Activated naive CD4-positive, alpha-beta T cell treated with anti-CD3 and anti-CD28 coated beads, Interleukin-2, amount 50 U/mL, for 16 hours (primary cell): ENCODE measurements at regions not wholly inside any gene's neighbourhood (a gene's known extent, or its start where the extent isn't known, plus 50 kb on each side); places are given as distances from the start of the nearest gene placed in this dataset.
"Not testable (repeated sequence)": the region's sequence is repeated elsewhere in the genome, so short reads cannot be mapped to it uniquely, and the experiment has no call there.

Source experiments
- DNase-seq: peaks from one replicate; pipeline ENCODE4 v3.0.0-alpha.2; 2020

DNA sequence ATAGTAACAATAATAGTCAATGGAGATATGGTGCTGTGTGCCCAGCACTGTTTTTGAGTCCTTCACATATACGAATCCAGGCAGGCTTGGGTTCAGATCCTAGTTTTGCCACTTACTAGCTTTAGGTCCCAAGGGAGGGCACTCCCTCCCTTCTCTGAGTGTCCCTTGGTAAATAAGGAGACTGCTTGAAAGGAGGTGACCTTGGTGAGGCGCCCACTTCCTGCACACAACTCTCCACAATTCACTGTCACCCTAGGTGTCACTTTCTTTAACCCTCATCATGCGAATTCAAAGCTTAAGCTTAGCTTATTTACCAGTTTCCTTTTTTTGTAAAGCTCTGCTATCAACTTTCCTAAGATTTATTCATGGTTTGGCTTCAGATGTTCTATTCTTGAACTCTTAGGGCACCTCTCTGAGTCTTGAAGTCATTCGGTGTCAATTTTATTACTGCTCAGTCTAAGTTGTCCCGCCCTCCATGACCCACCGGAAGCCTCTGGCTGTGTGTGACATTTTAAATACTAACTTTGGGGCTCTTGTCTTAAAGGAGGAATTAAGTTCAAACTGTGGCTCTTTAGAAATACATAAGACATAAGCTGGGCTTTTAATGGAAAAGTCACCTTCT lies 170.7 kb upstream of the ZNF618 start:
- DNase-seq: no peak

DNA sequence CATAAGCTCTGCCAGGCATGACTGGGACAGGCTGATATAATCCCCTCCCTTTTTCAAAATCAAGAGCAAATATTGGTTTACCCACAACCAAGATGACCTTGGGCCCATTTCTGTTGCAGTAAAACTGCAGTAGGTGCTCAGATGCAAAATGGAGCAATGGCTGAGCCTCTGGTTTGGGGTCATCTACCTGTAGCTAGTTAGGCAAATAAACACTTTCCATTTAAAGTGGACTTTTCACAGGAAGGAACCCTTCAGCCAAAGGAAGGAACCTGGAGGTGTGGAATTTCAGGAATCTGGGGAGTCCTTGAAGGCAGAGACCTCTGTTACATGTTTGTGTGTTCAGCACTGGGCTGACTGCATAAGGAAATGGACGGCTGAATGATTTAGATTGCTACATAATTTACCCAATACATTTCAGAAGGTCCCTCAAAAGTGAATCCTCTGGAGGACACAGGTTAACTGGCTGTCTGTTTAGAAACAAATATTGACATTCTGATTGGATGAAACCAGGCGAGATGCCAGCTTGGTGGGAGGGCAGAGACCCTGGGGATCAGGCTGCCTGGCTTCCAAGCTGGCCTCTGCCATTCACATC lies 170.1 kb upstream of the ZNF618 start:
- no peak for DNase-seq

DNA sequence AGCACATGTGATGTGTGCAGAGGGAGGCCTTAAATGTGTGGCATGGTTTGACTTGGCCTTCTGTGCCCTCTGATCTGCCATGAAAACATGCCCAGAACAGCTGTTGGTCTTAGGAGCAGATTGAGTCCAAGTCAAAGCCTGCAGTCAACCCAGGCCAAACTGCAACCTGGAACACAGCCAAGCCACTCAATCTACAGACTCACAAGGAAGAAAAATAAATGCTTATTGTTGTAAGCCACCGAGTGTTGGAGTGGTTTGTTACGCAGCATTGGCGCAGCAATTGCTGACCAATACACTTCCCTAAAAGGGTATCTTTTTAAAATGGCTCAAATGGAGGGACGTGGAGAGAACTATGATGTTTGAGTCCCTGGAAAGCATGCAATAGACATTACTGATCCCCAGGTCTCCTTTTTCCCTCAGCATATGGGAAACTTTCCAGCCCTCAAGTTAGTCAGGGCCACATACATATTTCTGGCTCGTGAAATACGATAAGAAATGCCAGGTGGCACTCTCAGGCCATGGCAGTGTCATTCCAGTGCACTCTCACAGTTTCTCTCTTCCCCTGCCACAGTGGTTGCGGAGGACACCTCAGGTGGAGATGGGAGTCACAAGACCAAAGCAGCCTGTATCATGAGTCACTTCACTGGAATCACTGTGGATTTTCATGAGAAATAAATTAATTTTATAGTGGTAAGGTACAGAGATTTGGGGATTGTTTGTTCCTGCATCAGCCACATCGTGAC lies 168.0 kb upstream of the ZNF618 start:
- no peak for DNase-seq

DNA sequence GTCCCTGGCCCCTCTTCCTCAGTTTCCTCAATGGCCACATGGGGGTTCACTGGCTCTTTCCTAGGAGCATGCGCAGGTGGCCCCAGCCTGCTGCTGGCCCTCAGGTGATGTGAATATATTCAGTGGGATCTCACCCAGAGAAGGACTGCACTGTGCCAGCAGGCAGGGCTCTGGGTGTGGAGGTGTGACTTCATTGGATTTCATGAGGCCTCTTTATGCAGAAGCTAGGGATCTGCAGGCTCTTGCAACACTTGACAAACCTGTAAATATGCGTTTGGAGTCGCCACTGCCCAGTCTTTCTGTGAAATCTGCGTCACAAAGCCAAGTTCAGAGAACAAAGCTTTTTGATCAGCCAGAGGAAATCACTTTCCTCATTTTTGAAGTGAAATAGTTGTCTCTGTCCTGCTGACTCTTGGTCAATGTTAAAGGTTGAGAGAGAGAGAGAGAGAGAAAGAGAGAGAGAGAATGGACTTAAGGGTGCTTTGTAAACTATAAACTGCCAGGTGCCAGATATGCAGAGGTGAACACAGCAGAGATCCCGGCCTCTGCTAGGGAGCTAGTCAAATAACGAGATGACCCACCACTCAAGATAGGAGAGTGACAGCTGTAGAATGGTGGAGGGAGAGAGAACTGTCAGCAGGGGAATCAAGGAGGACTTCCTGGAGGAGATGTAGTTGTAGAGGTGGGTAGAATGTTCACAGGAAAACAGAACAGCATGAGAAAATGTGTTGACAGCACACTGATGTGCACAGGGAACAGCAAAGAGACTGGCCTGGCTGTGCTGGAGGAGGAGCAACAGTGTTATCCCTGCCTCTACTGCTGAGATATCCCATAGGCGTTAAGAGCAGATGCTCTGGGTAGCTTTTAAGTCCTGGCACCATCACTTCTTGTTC lies 167.0 kb upstream of the ZNF618 start:
- no peak for DNase-seq

DNA sequence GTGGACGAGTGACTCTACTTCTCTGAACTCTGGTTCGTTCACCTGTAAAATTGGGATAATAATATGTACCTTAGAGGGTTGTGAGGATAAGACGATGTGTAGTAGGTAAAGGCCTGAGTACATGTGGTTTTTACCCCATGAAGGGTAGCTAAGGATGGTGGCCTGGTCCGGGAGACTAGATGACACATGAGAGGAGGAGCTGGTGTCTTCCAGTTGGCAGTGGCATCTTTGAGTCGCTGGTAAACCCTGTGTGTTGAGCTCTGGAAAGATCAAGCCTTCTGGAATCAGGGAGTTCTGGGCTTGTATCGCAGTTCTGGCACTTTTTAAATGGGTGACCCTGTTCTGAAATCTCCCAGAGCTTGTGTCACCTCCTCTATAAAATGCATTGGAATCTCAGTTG lies 166.4 kb upstream of the ZNF618 start:
- DNase-seq: no peak

DNA sequence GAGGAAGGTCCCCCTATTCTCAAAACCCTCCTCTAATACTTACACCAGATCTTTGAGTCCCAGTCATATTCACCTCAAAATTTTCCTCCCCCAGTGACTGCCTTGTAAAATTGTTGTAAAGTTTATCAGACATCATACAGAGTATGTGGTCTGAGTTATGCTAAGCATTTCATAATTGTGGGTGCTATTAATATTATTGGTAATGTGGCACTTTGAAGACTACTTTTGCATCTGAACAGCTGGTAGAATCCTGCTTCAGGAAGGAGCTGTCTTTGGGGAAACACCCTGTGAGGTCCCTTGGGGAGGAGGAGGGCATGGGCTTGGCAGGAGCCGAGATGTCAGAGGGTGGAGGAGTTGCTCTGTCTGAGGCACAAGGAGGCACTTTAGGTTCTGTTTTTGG lies 164.9 kb upstream of the ZNF618 start:
- no peak for DNase-seq

DNA sequence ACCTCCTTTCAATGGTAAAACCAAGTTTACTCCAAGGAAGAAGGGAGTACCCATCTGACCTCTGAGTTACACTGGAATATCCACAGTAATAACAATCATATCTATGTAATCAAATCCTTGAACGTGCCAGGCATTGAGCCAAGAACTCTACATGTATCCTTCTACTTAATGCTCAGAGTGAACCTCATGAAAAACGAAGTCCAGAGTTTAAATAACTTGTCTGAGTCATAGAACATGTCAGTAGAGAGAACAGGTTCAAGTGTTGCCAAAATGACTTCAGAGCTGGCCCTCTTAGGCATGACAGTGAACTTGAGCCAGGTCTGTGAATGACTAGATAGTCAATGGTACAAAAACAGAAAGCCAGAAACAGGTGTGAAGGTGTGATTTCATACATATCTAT lies 164.1 kb upstream of the ZNF618 start:
- DNase-seq: no peak

DNA sequence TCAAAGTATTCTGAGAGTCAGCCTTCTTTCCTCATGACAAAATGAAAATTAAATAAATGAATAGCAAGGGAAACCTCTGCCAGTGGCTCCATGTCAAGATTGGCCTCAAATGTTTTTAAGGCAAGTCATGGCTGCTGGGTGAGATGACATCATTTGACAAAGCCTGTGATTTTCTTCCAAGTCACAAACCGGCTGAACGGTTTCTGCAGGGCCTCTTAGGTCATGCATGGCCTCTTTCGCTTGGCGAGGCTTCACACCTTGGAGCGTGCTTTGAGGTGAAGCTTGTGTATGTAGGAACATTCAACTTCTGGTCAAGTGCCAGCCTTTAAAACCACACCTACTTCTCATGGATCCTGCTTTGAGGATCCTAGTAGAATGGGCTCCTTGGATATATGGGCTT lies 161.0 kb upstream of the ZNF618 start:
- DNase-seq: no peak

DNA sequence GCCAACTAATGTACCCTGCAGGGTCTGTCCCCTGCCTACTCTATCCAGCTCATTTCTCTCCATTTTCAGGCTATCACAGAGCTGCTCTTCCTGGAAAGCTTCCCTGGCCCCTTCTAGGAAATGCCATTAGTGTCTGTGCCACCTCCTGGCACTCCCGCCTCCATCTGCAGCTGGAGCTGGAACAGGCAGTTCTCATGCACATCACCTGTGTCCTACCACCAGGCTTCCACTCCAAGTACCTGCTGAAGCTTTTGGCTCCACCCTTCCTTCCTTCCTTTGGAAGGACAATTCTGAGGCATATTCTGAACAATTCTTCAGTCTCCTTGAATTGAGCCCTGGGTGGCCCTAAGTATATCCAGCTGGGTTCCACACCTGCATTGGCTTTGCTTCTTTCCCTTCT lies 156.2 kb upstream of the ZNF618 start:
- no peak for DNase-seq

DNA sequence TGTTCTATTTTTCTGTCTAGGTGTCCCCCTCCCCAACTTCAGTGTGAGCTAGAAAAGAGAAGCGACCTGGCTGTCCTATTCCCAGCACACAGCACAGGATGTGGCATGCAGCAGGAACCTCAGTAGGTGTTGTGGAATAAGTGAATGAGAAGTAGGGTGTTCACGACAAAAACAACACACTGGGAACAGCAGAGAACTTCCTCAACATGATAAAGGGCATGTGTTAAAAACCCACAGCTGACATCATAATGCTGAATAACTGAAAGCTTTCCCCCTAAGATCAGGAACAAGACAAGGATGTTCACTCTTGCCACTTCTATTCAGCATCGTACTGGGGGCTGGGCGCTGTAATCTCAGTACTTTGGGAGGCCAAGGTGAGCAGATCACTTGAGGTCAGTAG lies 155.6 kb upstream of the ZNF618 start:
- DNase-seq: no peak

DNA sequence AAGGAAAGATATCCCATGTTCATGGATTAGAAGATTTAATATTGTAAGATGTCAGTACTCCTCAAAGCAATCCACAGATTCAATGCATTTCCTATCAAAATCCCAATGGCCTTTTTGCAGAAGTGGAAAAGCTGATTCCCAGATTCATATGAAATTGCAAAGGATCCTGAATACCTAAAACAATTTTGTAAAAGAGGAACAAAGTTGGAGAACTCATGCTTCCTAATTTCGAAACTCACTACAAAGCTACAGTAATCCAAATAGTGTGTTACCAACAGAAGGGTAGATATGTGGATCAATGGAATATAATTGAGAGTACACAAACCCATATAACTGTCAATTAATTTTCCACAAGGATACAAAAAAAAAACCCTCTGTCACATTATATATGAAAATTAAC lies 154.3 kb upstream of the ZNF618 start:
- no peak for DNase-seq

DNA sequence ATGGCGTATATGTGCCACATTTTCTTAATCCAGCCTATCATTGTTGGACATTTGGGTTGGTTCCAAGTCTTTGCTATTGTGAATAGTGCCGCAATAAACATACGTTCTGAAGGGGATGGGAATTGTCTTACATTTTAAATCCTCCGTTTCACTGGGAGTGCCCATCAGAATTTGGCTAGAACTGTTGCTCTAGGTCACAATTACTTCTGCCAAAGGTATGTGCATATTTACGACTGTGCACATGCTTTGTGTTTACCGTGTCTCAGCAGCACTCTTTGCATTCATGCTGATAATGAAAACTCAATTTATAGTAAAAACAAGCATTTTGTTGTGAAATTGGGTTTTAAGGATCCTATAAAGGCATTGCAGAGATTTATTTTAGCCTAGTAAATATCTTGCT lies 151.9 kb upstream of the ZNF618 start:
- no peak for DNase-seq

DNA sequence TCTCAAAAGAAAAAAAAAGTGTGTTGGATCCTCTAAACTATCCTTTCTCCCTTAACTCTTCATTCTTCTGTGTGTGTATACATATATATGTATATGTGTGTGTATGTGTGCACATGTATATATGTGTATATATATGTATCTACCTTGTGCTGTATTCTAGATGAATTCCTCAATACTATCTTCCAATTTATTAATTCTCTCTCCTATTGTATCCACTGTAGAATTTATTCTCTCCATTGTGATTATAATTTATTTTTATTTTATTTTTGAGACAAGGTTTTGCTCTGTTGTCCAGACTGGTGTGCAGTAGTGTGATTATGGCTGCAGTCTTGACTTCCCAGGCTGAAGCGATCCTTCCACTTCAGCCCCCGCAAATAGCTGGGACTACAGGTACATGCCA lies 147.1 kb upstream of the ZNF618 start:
- no peak for DNase-seq

DNA sequence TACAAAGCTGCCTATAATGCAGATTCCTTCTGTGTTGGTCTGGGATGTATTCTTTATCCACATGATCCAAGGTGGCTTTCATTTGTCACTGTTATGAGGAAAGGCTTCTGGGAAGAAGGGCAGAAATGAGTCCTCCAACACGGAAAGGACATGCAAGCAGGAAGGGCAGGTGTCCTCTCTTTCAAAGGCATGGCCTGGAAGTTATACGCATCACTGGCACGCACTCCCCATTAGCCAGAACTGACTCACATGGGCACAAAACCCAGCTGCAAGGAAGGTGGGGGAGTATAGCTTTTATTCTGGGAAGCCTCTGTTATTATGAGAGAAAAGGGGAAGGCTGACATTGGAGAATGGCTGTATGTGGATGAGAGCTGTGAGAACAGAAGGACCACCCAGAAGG lies 141.3 kb upstream of the ZNF618 start:
- no peak for DNase-seq

DNA sequence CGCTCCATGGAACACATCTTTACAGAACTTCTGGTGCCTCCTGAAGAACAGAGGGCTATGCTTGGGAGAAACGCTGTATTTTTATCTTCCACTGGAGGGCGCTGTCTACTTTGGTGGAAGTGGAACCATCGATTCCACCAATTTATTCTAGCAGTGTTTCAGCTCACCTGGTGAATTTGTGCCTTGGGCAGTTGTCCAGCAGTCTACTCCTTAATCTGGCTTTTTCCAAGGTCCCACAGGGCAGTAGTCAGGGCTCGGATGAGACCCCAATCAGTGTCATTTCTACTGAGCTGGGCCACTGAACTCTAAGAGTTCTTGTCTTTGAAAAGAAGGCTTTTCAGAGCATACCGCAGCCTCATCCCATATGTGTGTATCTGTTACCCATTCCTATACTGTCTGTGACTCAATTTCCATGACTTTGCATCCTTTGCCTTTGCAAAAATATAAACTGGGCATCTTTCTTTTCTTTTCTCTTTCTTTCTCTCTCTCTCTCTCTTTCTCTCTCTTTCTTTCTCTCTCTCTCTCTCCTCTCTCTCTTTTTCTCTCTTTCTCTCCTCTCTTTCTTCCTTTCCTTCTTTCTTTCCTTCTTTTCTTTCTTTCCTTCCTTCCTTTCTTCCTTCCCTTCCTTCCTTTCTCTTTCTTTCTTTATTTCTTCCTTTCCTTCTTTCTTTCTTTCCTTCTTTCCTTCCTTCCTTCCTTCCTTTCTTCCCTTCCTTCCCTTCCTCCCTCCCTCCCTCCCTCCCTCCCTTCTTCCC lies 138.4 kb upstream of the ZNF618 start:
- no peak for DNase-seq

DNA sequence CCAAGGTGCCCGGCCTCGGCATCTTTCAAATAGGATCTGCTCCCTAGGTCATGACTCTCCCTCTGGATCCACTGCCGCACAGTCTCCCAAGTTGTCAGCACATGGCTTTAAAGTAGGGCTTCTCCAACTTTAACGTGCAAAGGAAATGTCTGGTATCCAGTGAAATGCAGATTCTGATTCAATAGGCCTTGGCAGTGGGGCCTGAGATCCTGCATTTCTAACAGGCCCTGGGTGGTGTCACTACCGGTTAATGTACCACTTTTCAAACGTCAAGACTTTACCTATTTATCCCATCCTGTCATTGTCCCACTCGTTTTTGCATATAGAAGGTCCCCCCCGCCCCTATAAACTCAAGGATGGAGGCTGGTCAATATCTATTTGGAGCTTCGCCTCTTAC lies 137.6 kb upstream of the ZNF618 start:
- DNase-seq: no peak

DNA sequence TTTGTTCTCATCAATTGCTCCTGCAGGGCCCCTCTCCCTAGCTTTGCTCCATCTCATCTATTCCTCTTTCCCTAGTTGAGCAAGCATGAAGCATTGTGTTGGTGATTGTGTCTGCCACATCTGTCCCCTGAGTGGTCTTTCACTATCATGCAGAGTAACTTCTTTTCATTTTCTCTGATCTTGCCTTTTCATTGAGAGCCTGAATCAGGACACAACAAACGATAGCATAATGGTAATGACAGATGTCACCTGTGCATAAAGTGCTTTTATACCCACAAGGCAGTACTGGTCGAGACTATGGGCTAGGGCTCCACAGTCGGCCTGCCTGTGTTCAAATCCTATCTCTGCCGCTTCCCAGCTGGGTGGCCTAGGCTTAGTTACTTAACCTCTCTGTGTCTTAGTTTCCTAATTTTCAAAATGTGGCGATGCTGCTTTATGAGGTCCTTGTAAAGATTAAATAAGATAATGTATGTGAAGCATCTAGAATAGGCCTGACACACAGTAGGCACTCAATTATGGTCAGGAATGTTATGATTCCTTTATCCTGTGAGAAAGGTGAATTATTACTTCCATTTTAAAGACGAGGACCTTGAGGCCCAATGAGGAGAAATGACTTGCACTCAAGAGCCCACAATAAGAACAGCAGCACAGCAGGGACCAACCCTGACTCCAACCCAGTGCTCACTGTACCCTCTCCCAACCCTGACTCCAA lies 137.1 kb upstream of the ZNF618 start:
- DNase-seq: no peak

DNA sequence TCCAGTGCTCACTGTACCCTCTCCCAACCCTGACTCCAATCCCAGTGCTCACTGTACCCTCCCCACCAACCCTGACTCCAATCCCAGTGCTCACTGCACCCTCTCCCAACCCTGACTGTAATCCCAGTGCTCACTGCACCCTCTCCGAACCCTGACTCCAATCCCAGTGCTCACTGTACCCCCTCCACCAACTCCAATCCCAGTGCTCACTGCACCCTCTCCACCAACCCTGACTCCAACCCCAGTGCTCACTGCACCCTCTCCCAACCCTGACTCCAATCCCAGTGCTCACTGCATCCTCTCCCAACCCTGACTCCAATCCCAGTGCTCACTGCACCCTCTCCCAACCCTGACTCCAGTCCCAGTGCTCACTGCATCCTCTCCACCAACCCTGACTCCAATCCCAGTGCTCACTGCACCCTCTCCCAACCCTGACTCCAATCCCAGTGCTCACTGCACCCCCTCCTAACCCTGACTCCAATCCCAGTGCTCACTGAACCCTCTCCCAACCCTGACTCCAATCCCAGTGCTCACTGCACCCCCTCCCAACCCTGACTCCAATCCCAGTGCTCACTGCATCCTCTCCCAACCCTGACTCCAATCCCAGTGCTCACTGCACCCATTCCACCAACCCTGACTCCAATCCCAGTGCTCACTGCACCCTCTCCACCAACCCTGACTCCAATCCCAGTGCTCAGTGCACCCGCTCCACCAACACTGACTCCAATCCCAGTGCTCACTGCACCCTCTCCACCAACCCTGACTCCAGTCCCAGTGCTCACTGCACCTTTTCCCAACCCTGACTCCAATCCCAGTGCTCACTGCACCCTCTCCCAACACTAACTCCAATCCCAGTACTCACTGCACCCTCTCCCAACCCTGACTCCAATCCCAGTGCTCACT lies 136.3 kb upstream of the ZNF618 start:
- DNase-seq: not testable (repeated sequence)

DNA sequence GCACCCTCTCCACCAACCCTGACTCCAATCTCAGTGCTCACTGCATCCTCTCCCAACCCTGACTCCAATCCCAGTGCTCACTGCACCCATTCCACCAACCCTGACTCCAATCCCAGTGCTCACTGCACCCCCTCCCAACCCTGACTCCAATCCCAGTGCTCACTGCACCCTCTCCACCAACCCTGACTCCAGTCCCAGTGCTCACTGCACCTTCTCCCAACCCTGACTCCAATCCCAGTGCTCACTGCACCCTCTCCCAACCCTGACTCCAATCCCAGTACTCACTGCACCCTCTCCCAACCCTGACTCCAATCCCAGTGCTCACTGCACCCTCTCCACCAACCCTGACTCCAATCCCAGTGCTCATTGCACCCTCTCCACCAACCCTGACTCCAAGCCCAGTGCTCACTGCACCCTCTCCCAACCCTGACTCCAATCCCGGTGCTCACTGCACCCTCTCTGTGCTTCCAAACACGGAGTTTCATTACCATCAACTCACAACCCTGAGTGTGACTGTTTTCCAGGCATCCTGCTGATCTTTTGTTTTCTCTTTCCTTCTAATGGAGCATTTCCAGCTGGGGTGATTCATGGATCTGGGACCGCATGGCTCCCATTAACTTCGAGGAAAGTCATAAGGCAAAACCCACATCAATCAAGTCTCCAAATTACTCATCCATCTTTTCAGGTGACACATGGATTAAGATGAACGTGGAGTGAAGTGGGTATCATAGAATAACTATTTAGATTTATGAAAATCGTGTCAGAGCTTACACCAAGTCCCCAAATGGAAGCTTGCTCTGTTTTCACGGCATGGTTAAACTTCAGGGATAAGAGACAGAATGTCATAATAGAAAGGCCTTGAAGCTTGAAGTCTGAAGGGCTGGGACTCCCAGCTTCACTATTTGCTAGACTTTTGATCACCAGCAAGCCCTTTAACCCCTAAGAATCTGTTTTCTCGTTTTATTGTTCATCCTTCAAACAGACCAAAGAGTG lies 135.3 kb upstream of the ZNF618 start:
- DNase-seq: not testable (repeated sequence)
